Hepatocyte (in vitro differentiated cells): ENCODE measurements at regions not wholly inside any gene's neighbourhood (a gene's known extent, or its start where the extent isn't known, plus 50 kb on each side); places are given as distances from the start of the nearest gene placed in this dataset.

Experiments
- EZH2 ChIP-seq: fragments of 200-600 bp; sonication (generic); IDR thresholded peaks from 2 replicates; pipeline ENCODE4 v1.6.1; 2016; ENCODE audit warnings: antibody characterized with exemption, mild to moderate bottlenecking, borderline replicate concordance
- TF ChIP-seq, protein P1 (sequence below): fragments of 200-600 bp; sonication (generic); IDR thresholded peaks from 2 replicates; pipeline ENCODE4 v1.5.1; 2016; ENCODE audit warnings: antibody characterized with exemption, mild to moderate bottlenecking; ENCODE audit not compliant: poor library complexity

DNA sequence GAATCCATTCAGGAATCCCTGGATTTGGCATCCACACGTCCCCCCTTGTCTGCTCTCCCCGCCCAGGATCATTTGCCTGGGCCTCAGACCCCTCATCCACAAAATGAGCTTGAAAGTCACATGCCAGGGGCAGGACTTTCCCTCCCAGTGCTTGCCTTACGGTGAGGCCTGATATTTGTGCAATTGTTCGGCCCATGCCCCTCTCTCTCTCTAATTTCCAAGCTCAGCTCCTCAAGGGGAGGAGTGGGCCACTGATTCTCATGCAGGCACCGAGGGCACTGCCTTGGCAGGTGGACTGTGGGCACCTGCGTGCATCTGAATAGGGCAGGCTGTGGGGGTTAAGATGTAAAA is 267.2 kb upstream of the FOXF1 start:
- TF ChIP-seq EZH2: no peak
- TF ChIP-seq, protein P1, sequence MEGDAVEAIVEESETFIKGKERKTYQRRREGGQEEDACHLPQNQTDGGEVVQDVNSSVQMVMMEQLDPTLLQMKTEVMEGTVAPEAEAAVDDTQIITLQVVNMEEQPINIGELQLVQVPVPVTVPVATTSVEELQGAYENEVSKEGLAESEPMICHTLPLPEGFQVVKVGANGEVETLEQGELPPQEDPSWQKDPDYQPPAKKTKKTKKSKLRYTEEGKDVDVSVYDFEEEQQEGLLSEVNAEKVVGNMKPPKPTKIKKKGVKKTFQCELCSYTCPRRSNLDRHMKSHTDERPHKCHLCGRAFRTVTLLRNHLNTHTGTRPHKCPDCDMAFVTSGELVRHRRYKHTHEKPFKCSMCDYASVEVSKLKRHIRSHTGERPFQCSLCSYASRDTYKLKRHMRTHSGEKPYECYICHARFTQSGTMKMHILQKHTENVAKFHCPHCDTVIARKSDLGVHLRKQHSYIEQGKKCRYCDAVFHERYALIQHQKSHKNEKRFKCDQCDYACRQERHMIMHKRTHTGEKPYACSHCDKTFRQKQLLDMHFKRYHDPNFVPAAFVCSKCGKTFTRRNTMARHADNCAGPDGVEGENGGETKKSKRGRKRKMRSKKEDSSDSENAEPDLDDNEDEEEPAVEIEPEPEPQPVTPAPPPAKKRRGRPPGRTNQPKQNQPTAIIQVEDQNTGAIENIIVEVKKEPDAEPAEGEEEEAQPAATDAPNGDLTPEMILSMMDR: no peak
